ENCODE measurements at regions not wholly inside any gene's neighbourhood (a gene's known extent, or its start where the extent isn't known, plus 50 kb on each side); places are given as distances from the start of the nearest gene placed in this dataset.

GRCh38 chr2:120859814-120860578, 124.3 kb downstream of the GLI2 start:
- Histone ChIP-seq H3K27ac (no peak overlapping the region), H3K4me3 (ENCODE audit: low read depth, low read length) (no peak overlapping the region), H3K36me3 (no peaks in the 10 kb centered on the region), H3K9me3 (ENCODE audit: severe bottlenecking) (no peaks in the 10 kb centered on the region), H3K27me3 (ENCODE audit: insufficient read depth, low read depth, severe bottlenecking) (no peaks in the 10 kb centered on the region)
- TF ChIP-seq, protein P1, sequence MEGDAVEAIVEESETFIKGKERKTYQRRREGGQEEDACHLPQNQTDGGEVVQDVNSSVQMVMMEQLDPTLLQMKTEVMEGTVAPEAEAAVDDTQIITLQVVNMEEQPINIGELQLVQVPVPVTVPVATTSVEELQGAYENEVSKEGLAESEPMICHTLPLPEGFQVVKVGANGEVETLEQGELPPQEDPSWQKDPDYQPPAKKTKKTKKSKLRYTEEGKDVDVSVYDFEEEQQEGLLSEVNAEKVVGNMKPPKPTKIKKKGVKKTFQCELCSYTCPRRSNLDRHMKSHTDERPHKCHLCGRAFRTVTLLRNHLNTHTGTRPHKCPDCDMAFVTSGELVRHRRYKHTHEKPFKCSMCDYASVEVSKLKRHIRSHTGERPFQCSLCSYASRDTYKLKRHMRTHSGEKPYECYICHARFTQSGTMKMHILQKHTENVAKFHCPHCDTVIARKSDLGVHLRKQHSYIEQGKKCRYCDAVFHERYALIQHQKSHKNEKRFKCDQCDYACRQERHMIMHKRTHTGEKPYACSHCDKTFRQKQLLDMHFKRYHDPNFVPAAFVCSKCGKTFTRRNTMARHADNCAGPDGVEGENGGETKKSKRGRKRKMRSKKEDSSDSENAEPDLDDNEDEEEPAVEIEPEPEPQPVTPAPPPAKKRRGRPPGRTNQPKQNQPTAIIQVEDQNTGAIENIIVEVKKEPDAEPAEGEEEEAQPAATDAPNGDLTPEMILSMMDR (IDR thresholded peaks at IDR 0.05; ENCODE audit: low read depth, low read length), result no peak
- no peak for DNase-seq

- H3K4me3 ChIP-seq (ENCODE audit: low read depth, low read length), result no peak overlapping the region
- no peak for DNase-seq
- H3K27ac ChIP-seq, result no peak overlapping the region
- no peaks in the 10 kb centered on the region for H3K36me3 ChIP-seq
- no peaks in the 10 kb centered on the region for H3K27me3 ChIP-seq (ENCODE audit: insufficient read depth, low read depth, severe bottlenecking)
- TF ChIP-seq, protein P1 (IDR thresholded peaks at IDR 0.05; ENCODE audit: low read depth, low read length), result no peak
- H3K9me3 ChIP-seq (ENCODE audit: severe bottlenecking), result no peaks in the 10 kb centered on the region
Observed at GRCh38 chr2:120860579-120860922, 124.9 kb downstream of the GLI2 start.

- H3K36me3 ChIP-seq, result no peaks in the 10 kb centered on the region
- TF ChIP-seq, protein P1 (IDR thresholded peaks at IDR 0.05; ENCODE audit: low read depth, low read length), result no peak
- H3K27ac ChIP-seq, result no peak overlapping the region
- DNase-seq, result no peak
- H3K9me3 ChIP-seq (ENCODE audit: severe bottlenecking), result no peaks in the 10 kb centered on the region
- no peaks in the 10 kb centered on the region for H3K27me3 ChIP-seq (ENCODE audit: insufficient read depth, low read depth, severe bottlenecking)
- no peak overlapping the region for H3K4me3 ChIP-seq (ENCODE audit: low read depth, low read length)
Observed at GRCh38 chr2:120861191-120861575, 125.5 kb downstream of the GLI2 start.

DNA sequence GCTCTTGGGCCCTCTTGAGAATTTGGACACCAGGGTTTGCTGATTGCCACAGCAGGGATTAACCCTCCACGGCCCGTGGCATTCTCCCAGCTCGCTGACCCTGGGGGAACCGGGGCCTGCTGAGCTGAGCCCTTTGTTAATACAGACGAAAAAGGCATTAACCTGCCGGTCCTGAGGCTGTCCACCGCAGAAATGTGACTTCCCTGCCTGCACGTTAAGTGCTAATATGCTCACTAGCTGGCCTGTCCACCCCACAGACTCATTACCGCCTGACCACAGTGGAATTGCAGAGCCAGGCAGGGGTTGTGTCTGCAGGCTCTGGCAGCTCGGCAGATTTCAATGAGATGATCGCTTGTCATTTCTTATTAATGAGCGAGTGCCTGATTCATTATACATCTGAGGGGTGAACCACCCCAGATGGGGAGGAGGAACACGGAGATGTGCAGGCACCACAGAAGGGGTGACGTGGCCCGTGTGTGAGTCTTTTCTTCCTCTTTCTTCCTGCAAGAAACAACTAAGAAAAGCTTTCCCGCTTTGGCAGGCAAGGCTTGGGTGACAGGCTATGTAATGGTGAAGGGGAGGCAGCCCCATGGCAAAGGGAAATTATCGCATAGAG, 126.0 kb downstream of the GLI2 start:
- H3K4me3 ChIP-seq (ENCODE audit: low read depth, low read length), result no peak overlapping the region
- no peak overlapping the region for H3K27ac ChIP-seq
- no peaks in the 10 kb centered on the region for H3K36me3 ChIP-seq
- TF ChIP-seq, protein P1 (IDR thresholded peaks at IDR 0.05; ENCODE audit: low read depth, low read length), result no peak
- H3K27me3 ChIP-seq (ENCODE audit: insufficient read depth, low read depth, severe bottlenecking), result no peaks in the 10 kb centered on the region
- no peaks in the 10 kb centered on the region for H3K9me3 ChIP-seq (ENCODE audit: severe bottlenecking)
- no peak for DNase-seq

- Histone ChIP-seq H3K36me3 (no peaks in the 10 kb centered on the region), H3K27ac (no peak overlapping the region), H3K27me3 (ENCODE audit: insufficient read depth, low read depth, severe bottlenecking) (no peaks in the 10 kb centered on the region), H3K4me3 (ENCODE audit: low read depth, low read length) (no peak overlapping the region), H3K9me3 (ENCODE audit: severe bottlenecking) (no peaks in the 10 kb centered on the region)
- DNase-seq, result no peak
- TF ChIP-seq, protein P1 (IDR thresholded peaks at IDR 0.05; ENCODE audit: low read depth, low read length), result no peak
Observed at GRCh38 chr2:120862201-120863060, 126.8 kb downstream of the GLI2 start.
